OCI-LY1 (cell line): ENCODE measurements at regions not wholly inside any gene's neighbourhood (a gene's known extent, or its start where the extent isn't known, plus 50 kb on each side); places are given as distances from the start of the nearest gene placed in this dataset.
A peak's percentile ranks its signal among the peaks of the same experiment; 100 is the strongest.

Experiments used
- H2AFZ ChIP-seq: fragments of 200-600 bp; sonication (generic), shearing (Covaris generic); 2 replicates; pipeline ENCODE4 v1.6.0; 2014; ENCODE audit warnings: antibody characterized with exemption, mild to moderate bottlenecking, low read length
- H3F3A ChIP-seq: fragments of 200-600 bp; sonication (generic), shearing (Covaris generic); 2 replicates; pipeline ENCODE4 v1.6.0; 2014; ENCODE audit warnings: mild to moderate bottlenecking, antibody characterized with exemption, low read length, moderate library complexity; ENCODE audit not compliant: insufficient read depth
- H3K27ac ChIP-seq: fragments of 200-600 bp; sonication (generic); 2 replicates; pipeline ENCODE4 v1.5.1; 2014; ENCODE audit warnings: low read length, mixed run types, mild to moderate bottlenecking, low read depth; ENCODE audit not compliant: poor library complexity, severe bottlenecking
- H3K27me3 ChIP-seq: fragments of 200-600 bp; sonication (generic); 2 replicates; pipeline ENCODE4 v1.6.0; 2014; ENCODE audit warnings: antibody characterized with exemption, mild to moderate bottlenecking, low read length, moderate library complexity; ENCODE audit not compliant: insufficient read depth
- H3K36me3 ChIP-seq: fragments of 200-600 bp; sonication (generic); 2 replicates; pipeline ENCODE4 v1.6.1; 2014; ENCODE audit warnings: mild to moderate bottlenecking, antibody characterized with exemption, low read length, moderate library complexity, mixed read lengths; ENCODE audit not compliant: insufficient read depth
- H3K4me1 ChIP-seq: fragments of 200-600 bp; sonication (generic); 2 replicates; pipeline ENCODE4 v1.5.1; 2014; ENCODE audit warnings: mild to moderate bottlenecking, low read length, moderate library complexity; ENCODE audit not compliant: insufficient read depth, severe bottlenecking
- H3K4me2 ChIP-seq: fragments of 200-600 bp; sonication (generic), shearing (Covaris generic); 2 replicates; pipeline ENCODE4 v1.6.1; 2014; ENCODE audit warnings: low read length
- H3K4me3 ChIP-seq: fragments of 200-600 bp; sonication (generic); 2 replicates; pipeline ENCODE4 v1.5.1; 2014; ENCODE audit warnings: low read length, low read depth, mild to moderate bottlenecking, mixed read lengths; ENCODE audit not compliant: poor library complexity, severe bottlenecking
- H3K79me2 ChIP-seq: fragments of 200-600 bp; shearing (Covaris generic); 2 replicates; pipeline ENCODE4 v1.6.1; 2016; ENCODE audit warnings: mixed run types, low read length, mixed read lengths; ENCODE audit not compliant: insufficient read depth
- H3K9ac ChIP-seq: fragments of 200-600 bp; sonication (generic), shearing (Covaris generic); 2 replicates; pipeline ENCODE4 v1.6.1; 2014; ENCODE audit warnings: mild to moderate bottlenecking, low read length, mixed read lengths
- H3K9me2 ChIP-seq: fragments of 200-600 bp; sonication (generic), shearing (Covaris generic); 2 replicates; pipeline ENCODE4 v1.6.1; 2014; ENCODE audit warnings: low read depth, mild to moderate bottlenecking, low read length, mixed read lengths
- H3K9me3 ChIP-seq: fragments of 200-600 bp; shearing (Covaris generic); 2 replicates; pipeline ENCODE4 v1.6.1; 2014; ENCODE audit warnings: low read length, mixed read lengths
- H4K20me1 ChIP-seq: fragments of 200-600 bp; sonication (generic), shearing (Covaris generic); 2 replicates; pipeline ENCODE4 v1.6.0; 2016; ENCODE audit warnings: mild to moderate bottlenecking, low read length; ENCODE audit not compliant: insufficient read depth
- EZH2 ChIP-seq: fragments of 200-600 bp; sonication (generic), shearing (Covaris generic); IDR thresholded peaks from 2 replicates; pipeline ENCODE4 v1.8.0; 2017; ENCODE audit warnings: borderline replicate concordance, mixed run types, mild to moderate bottlenecking, antibody characterized with exemption, low read length, moderate library complexity, mixed read lengths
- TF ChIP-seq, protein P1 (sequence below): fragments of 200-600 bp; sonication (generic), shearing (Covaris generic); IDR thresholded peaks from 2 replicates; pipeline ENCODE4 v1.5.1; 2017; ENCODE audit warnings: mild to moderate bottlenecking, antibody characterized with exemption, low read length, moderate library complexity, mixed read lengths

GRCh38 chr2:144776766-144777165 lies 256.8 kb upstream of the ZEB2 start:
- Histone ChIP-seq H3K36me3 (no peaks in the 10 kb centered on the region), H3K79me2 (no peaks in the 10 kb centered on the region), H3K27me3 (no peaks in the 10 kb centered on the region), H3K9ac (no peak overlapping the region), H3K4me2 (no peak overlapping the region), H3K4me3 (no peak overlapping the region), H3K27ac (no peak overlapping the region), H3K9me3 (no peaks in the 10 kb centered on the region), H2AFZ (peak overlapping the region; percentile 47; the same call in 1 of the 2 replicates), H4K20me1 (no peaks in the 10 kb centered on the region), H3K4me1 (peaks cover 29% of the 10 kb centered on the region), H3K9me2 (no peaks in the 10 kb centered on the region), H3F3A (no peaks in the 10 kb centered on the region)
- TF ChIP-seq EZH2: no peak
- TF ChIP-seq, protein P1, sequence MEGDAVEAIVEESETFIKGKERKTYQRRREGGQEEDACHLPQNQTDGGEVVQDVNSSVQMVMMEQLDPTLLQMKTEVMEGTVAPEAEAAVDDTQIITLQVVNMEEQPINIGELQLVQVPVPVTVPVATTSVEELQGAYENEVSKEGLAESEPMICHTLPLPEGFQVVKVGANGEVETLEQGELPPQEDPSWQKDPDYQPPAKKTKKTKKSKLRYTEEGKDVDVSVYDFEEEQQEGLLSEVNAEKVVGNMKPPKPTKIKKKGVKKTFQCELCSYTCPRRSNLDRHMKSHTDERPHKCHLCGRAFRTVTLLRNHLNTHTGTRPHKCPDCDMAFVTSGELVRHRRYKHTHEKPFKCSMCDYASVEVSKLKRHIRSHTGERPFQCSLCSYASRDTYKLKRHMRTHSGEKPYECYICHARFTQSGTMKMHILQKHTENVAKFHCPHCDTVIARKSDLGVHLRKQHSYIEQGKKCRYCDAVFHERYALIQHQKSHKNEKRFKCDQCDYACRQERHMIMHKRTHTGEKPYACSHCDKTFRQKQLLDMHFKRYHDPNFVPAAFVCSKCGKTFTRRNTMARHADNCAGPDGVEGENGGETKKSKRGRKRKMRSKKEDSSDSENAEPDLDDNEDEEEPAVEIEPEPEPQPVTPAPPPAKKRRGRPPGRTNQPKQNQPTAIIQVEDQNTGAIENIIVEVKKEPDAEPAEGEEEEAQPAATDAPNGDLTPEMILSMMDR: no peak

- Histone ChIP-seq H3F3A (no peaks in the 10 kb centered on the region), H3K4me2 (no peak overlapping the region), H4K20me1 (no peaks in the 10 kb centered on the region), H3K9ac (no peak overlapping the region), H3K4me3 (no peak overlapping the region), H3K27me3 (no peaks in the 10 kb centered on the region), H3K9me3 (no peaks in the 10 kb centered on the region), H3K4me1 (peaks cover 29% of the 10 kb centered on the region), H3K9me2 (no peaks in the 10 kb centered on the region), H3K79me2 (no peaks in the 10 kb centered on the region), H2AFZ (peak overlapping the region; percentile 35; the same call in 1 of the 2 replicates), H3K27ac (no peak overlapping the region), H3K36me3 (no peaks in the 10 kb centered on the region)
- TF ChIP-seq, protein P1: no peak
- TF ChIP-seq EZH2: no peak
Observed at GRCh38 chr2:144774809-144775208, 254.9 kb upstream of the ZEB2 start.

DNA sequence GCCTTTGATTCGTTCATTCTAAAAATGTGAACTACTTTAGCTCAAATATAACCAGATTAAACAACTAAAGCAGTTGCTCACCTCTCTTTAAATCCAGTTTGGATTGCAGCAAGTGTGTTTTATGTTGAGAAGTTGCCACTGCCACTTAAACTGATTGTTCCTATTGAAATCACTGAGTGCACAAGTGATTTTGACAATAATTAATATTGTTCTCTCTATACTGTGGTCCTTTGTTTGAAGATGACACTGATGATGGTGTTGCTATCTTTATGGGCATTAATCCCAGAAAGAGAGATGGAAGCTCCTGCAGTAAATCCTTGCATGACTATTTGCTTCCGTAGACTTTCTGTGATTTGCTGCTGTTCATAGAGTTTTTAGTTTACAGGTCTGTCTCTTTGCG lies 251.4 kb upstream of the ZEB2 start:
- Histone ChIP-seq H3K9ac (no peak overlapping the region), H3F3A (no peaks in the 10 kb centered on the region), H3K4me1 (peaks cover 23% of the 10 kb centered on the region), H4K20me1 (no peaks in the 10 kb centered on the region), H3K9me3 (peaks cover 3% of the 10 kb centered on the region; the same call in 1 of the 2 replicates), H3K9me2 (no peaks in the 10 kb centered on the region), H3K36me3 (no peaks in the 10 kb centered on the region), H3K4me3 (no peak overlapping the region), H3K4me2 (no peak overlapping the region), H3K27me3 (no peaks in the 10 kb centered on the region), H2AFZ (no peak overlapping the region), H3K79me2 (no peaks in the 10 kb centered on the region), H3K27ac (no peak overlapping the region)
- TF ChIP-seq EZH2: no peak
- TF ChIP-seq, protein P1: no peak
